ENCODE measurements at regions not wholly inside any gene's neighbourhood (a gene's known extent, or its start where the extent isn't known, plus 50 kb on each side); places are given as distances from the start of the nearest gene placed in this dataset.

DNA sequence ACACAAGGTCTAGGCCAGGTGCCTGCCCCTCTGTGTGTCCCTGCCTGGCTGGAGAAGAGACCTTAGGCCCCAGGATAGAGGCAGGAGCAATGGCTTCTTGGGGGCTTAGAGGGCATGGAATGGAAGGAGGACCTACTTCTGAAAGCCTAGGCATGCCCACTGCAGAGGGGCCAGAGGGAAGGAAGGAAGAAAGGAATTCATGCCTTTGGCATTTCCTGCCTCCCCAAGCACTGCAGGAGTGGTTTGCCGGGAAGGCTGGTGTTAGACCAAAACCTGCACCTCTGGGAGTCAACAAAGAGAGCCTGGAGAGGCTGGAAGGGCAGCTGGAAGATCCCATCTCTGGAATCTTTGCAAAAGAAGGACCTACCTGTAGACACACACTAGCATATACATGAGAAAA, 50.7 kb upstream of the KCNE2 start:
- H3K4me3 ChIP-seq (ENCODE audit: low read length): no peak overlapping the region
- DNase-seq (ENCODE audit: low read depth): no peak
- TF ChIP-seq, protein P1, sequence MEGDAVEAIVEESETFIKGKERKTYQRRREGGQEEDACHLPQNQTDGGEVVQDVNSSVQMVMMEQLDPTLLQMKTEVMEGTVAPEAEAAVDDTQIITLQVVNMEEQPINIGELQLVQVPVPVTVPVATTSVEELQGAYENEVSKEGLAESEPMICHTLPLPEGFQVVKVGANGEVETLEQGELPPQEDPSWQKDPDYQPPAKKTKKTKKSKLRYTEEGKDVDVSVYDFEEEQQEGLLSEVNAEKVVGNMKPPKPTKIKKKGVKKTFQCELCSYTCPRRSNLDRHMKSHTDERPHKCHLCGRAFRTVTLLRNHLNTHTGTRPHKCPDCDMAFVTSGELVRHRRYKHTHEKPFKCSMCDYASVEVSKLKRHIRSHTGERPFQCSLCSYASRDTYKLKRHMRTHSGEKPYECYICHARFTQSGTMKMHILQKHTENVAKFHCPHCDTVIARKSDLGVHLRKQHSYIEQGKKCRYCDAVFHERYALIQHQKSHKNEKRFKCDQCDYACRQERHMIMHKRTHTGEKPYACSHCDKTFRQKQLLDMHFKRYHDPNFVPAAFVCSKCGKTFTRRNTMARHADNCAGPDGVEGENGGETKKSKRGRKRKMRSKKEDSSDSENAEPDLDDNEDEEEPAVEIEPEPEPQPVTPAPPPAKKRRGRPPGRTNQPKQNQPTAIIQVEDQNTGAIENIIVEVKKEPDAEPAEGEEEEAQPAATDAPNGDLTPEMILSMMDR (conservative IDR thresholded peaks at IDR 0.05; ENCODE audit: low read depth, low read length): no peak

Measured in retinal pigment epithelial cell (primary cell).